ENCODE measurements at regions not wholly inside any gene's neighbourhood (a gene's known extent, or its start where the extent isn't known, plus 50 kb on each side); places are given as distances from the start of the nearest gene placed in this dataset.

DNA sequence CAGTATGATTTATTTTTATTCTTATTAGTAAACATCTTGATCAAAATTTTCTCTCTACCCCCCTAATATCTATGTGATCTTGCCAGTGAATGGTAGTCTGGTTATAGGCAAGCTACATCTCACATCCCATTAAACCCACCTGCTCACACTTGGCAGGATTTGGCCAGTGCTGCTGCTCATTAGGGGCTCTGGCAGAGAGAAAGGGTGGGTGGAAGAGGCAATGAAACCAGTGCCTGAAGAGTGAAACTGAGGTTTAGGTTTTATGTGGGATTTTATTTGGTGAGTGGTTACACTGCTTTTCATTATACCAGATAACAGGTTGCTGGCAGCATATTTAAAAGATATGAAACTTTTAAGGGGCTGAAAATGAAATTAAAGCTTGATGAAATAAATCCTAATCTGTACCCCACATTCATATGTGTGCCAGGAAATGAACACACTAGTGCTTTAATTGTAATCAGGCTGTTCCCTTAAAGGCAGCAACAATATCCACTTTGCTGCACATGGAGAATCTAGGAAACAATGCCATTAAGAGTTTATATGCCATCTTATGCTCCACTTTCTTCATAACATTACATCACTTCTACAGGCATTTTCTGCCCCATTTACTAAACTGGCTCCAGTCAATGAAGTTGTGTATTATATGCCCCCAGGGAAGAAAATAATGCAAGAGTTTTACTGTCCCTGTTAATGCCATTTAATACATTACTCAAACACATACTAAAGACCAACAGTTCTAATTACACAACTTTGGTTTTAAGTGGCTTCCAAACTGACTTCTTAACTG is 688.7 kb downstream of the MECOM start:
- no peaks in the 10 kb centered on the region for H3K36me3 ChIP-seq (replicated peaks in 1 of 2; ENCODE audit: control insufficient read depth in 1 of 2, insufficient read depth in 2 of 2, low read length in 2 of 2)
- ATAC-seq (no peak), DNase-seq (ENCODE audit: low spot score) (no peak), FAIRE-seq (no peak)
- no peak overlapping the region for H3K27ac ChIP-seq (ENCODE audit: extremely low read length, insufficient read depth, low read length)
- H3K4me1 ChIP-seq (ENCODE audit: insufficient read depth, low read length): no peaks in the 10 kb centered on the region
- H3K4me3 ChIP-seq (replicated peaks in 1 of 3; ENCODE audit: insufficient read depth in 1 of 3, low read depth in 2 of 3, low read length in 3 of 3): no peak overlapping the region
- no TSS peak for BruUV-seq (replicated peaks)
- H3K4me2 ChIP-seq (ENCODE audit: low read depth, low read length): no peak overlapping the region
- in situ Hi-C loops (cut with HindIII; ENCODE audit: extremely low pct_ligation_motif_present, low pct_unique_long_range_greater_than_20kb) (no loop called here), intact Hi-C loops (cut with micrococcal nuclease; ENCODE audit: unreplicated experiment) (no loop called here)
- no peaks in the 10 kb centered on the region for H3K27me3 ChIP-seq (ENCODE audit: control insufficient read depth in 1 of 2, insufficient read depth in 2 of 2, low read length in 2 of 2)
- H2AFZ ChIP-seq (ENCODE audit: low read length): no peak overlapping the region
- ChIA-PET POLR2A (no interaction called here), CTCF (ENCODE audit: low intra/inter-chr PET ratio, low total read pairs) (no interaction called here)
- no peaks in the 10 kb centered on the region for H3K9me3 ChIP-seq (ENCODE audit: low read length)
- no peak overlapping the region for H3K9ac ChIP-seq (ENCODE audit: insufficient read depth, low read depth, low read length)
- H3K79me2 ChIP-seq (ENCODE audit: insufficient read depth, low read length): no peaks in the 10 kb centered on the region
- TF ChIP-seq DNMT1 (CRISPR knock-in tag; IDR thresholded peaks at IDR 0.05) (no peak), TMF1 (CRISPR knock-in tag; IDR thresholded peaks at IDR 0.05; ENCODE audit: low read depth) (no peak), ZNF232 (CRISPR knock-in tag; IDR thresholded peaks at IDR 0.05; ENCODE audit: borderline replicate concordance) (no peak), ZNF7 (CRISPR knock-in tag; IDR thresholded peaks at IDR 0.05) (no peak), ZNF264 (CRISPR knock-in tag; IDR thresholded peaks at IDR 0.05) (no peak), FOXO1 (CRISPR knock-in tag; IDR thresholded peaks at IDR 0.05) (no peak), ELF3 (CRISPR knock-in tag; IDR thresholded peaks at IDR 0.05) (no peak), ZNF883 (CRISPR knock-in tag; IDR thresholded peaks at IDR 0.05; ENCODE audit: not compliant biosample characterization) (no peak), HMG20B (CRISPR knock-in tag; conservative IDR thresholded peaks at IDR 0.05) (no peak), SALL2 (CRISPR knock-in tag; IDR thresholded peaks at IDR 0.05) (no peak), ZNF180 (CRISPR knock-in tag; IDR thresholded peaks at IDR 0.05; ENCODE audit: borderline replicate concordance, low read depth) (no peak), ZNF337 (CRISPR knock-in tag; IDR thresholded peaks at IDR 0.05; ENCODE audit: borderline replicate concordance, low read depth) (no peak), U2AF1 (optimal IDR thresholded peaks at IDR 0.05; ENCODE audit: low read depth, low read length) (no peak), HOXA3 (CRISPR knock-in tag; IDR thresholded peaks at IDR 0.05) (no peak)
- TF ChIP-seq, protein P1, sequence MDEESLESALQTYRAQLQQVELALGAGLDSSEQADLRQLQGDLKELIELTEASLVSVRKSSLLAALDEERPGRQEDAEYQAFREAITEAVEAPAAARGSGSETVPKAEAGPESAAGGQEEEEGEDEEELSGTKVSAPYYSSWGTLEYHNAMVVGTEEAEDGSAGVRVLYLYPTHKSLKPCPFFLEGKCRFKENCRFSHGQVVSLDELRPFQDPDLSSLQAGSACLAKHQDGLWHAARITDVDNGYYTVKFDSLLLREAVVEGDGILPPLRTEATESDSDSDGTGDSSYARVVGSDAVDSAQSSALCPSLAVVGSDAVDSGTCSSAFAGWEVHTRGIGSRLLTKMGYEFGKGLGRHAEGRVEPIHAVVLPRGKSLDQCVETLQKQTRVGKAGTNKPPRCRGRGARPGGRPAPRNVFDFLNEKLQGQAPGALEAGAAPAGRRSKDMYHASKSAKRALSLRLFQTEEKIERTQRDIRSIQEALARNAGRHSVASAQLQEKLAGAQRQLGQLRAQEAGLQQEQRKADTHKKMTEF (CRISPR knock-in tag; IDR thresholded peaks at IDR 0.05): no peak
- TF ChIP-seq, protein P2, sequence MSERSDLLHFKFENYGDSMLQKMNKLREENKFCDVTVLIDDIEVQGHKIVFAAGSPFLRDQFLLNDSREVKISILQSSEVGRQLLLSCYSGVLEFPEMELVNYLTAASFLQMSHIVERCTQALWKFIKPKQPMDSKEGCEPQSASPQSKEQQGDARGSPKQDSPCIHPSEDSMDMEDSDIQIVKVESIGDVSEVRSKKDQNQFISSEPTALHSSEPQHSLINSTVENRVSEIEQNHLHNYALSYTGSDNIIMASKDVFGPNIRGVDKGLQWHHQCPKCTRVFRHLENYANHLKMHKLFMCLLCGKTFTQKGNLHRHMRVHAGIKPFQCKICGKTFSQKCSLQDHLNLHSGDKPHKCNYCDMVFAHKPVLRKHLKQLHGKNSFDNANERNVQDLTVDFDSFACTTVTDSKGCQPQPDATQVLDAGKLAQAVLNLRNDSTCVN (CRISPR knock-in tag; IDR thresholded peaks at IDR 0.05; ENCODE audit: borderline replicate concordance): no peak
- TF ChIP-seq, protein P3, sequence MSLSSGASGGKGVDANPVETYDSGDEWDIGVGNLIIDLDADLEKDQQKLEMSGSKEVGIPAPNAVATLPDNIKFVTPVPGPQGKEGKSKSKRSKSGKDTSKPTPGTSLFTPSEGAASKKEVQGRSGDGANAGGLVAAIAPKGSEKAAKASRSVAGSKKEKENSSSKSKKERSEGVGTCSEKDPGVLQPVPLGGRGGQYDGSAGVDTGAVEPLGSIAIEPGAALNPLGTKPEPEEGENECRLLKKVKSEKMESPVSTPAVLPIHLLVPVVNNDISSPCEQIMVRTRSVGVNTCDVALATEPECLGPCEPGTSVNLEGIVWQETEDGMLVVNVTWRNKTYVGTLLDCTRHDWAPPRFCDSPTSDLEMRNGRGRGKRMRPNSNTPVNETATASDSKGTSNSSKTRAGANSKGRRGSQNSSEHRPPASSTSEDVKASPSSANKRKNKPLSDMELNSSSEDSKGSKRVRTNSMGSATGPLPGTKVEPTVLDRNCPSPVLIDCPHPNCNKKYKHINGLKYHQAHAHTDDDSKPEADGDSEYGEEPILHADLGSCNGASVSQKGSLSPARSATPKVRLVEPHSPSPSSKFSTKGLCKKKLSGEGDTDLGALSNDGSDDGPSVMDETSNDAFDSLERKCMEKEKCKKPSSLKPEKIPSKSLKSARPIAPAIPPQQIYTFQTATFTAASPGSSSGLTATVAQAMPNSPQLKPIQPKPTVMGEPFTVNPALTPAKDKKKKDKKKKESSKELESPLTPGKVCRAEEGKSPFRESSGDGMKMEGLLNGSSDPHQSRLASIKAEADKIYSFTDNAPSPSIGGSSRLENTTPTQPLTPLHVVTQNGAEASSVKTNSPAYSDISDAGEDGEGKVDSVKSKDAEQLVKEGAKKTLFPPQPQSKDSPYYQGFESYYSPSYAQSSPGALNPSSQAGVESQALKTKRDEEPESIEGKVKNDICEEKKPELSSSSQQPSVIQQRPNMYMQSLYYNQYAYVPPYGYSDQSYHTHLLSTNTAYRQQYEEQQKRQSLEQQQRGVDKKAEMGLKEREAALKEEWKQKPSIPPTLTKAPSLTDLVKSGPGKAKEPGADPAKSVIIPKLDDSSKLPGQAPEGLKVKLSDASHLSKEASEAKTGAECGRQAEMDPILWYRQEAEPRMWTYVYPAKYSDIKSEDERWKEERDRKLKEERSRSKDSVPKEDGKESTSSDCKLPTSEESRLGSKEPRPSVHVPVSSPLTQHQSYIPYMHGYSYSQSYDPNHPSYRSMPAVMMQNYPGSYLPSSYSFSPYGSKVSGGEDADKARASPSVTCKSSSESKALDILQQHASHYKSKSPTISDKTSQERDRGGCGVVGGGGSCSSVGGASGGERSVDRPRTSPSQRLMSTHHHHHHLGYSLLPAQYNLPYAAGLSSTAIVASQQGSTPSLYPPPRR (CRISPR knock-in tag; IDR thresholded peaks at IDR 0.05; ENCODE audit: borderline replicate concordance): no peak
- no peaks in the 10 kb centered on the region for H4K20me1 ChIP-seq (ENCODE audit: insufficient read depth, low read length)
